ENCODE measurements at regions not wholly inside any gene's neighbourhood (a gene's known extent, or its start where the extent isn't known, plus 50 kb on each side); places are given as distances from the start of the nearest gene placed in this dataset.

DNA sequence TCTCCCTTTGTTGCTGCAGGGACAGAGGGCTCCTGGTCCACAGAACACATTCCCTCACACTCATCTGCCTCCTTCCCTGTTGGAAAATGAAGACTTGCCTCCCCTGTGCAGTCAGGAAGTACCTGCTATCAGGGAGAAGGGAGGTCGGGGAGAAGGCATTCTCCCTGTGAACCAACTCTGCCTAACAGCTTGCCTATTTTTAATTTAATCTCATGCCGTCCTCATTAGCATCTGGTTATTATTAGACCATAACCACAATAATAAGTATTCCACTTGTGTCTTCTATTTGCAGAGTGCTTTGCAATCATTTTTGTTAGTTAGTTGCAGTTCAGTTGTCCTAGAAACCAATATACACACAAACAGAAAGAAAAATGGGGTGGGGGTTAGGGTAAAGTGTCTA lies 232.6 kb upstream of the SKOR2 start:
- DNase-seq (ENCODE audit: low read depth in 2 of 2): no peak

DNA sequence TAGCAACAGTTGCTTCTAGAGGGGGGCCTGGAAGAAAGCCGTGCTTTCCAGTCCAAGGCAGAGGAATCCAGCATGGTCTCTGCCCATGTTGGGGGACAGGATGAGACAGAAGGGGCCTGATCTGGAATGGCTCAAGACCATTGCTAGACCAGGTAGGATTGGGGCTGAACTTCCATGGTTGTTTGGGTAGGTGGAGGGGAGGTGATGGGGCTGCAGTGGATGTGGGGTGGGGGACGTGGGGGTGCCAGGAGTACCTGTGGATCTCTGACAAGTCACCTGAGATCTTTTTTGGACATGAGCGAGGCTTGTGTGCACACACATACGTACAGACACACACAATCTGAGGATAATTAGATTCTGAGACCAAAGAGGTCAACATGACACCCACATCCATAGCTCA lies 228.7 kb upstream of the SKOR2 start:
- DNase-seq (ENCODE audit: low read depth in 2 of 2): no peak

DNA sequence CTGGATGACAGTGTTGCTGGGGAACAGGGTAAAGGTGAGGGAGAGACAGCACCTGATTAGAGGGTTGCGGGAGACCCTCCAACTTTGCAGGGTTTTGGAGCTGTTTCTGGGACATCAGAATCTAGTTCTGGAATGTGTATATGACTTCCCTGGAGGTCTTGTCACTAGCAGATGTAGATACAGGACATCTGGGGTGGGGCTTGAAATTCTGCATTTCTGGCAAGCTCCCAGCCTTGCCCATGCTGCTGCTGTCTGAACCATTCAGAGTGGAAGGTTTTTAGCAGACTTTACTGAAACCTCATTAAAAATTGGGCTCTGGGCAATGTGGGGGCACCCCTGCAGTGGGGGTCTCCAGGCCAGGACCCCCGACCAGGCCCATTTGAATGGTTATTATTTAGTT lies 220.3 kb upstream of the SKOR2 start:
- no peak for DNase-seq (ENCODE audit: low read depth in 2 of 2)

DNA sequence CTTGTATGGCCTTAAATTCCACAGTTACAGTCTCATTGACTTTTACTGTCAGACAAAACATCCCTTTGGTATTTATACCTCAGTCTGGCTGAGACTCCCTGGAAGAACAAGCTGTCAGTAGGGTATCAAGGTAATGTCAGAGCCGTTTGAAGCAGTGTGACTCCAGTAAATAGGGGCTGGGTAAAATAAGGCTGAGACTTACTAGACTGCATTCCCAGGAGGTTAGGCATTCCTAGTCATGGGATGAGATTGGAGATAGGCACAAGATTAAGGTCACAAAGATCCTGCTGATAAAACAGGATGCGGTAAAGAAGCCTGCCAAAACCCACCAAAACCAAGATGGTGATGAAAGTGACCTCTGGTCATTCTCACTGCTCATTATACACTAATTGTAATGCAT lies 219.5 kb upstream of the SKOR2 start:
- no peak for DNase-seq (ENCODE audit: low read depth in 2 of 2)

DNA sequence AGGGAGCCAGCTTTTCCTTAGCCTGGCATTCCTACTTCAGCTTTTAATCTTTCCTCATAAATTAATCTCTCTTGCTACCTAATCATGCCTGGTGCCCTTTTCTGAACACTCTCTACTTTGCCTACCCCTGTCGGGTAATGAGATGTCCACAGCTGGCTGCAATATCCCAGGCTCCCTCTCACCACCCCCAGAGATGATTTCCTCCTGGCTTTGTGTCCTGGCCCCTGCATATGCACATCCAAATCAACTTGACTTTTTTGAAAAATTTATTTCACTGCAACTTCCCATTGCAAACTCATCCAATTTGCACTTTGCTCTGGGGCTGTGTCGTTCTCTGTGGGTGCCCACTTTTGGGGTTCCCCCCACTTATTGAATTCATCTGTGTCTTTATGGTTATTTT lies 218.1 kb upstream of the SKOR2 start:
- no peak for DNase-seq (ENCODE audit: low read depth in 2 of 2)

DNA sequence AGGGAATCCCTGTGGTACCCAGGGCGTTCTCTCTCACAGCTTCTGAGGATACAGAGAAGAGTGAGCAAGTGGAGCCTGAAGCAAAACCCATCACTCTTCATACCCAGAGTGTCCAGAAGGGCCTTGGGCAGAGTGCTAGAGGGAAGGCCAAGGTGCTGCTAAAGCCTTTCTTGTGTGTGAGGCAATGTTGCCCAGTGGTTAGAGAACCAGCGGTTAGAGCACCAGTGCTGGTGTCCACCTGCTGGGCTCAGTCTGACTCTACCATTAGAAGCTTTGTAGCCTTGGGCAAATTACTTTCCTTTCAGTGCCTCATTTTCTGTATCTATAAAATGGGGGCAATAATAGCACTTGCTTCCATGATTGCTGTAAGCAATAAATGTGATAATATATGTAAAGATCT lies 210.5 kb upstream of the SKOR2 start:
- DNase-seq (ENCODE audit: low read depth in 2 of 2): no peak

DNA sequence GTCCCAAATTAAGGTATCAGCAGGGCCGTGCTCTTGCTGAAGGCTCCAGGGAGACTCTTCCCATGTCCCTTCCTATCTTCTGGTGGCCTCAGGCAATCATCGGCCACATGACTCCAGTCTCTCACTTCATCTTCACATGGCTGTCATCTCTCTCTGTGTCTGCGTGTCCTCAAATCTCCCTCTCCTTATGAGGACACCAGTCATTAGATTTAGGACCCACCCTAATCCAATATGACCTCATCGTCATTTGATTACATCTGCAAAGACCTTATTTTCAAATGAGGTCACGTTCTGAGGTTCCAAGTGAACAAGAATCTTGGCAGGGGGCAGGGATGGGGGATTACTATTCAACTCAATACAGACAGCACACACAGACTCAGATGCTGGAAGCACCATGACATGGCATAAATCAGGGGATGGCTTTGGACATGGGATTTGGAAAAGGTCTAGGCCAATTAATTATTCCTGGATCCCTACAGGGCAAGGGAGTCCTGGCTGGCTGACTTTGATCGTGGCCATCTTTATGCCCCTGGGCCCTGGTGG lies 210.0 kb upstream of the SKOR2 start:
- DNase-seq (ENCODE audit: low read depth in 2 of 2): no peak

DNA sequence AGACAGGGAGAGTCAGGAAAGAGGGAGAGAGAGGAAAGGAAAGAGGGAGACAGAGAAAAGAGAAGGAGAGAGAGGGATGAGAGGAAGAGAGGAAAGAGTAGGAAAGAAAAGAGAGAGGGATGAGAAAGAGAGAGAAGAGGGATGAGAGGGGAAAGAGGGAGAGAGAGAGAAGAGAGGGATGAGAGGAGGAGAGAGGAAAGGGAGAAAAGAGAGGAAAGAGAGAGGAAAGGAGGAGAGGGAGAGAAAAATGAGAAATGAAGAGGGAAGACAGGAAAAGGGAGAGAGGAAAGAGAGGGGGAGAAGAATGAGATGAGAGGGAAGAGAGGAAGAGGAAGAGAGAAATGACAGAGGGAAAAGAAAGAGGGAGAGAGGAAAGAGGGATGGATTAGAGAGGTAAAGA lies 207.0 kb upstream of the SKOR2 start:
- no peak for DNase-seq (ENCODE audit: low read depth in 2 of 2)

DNA sequence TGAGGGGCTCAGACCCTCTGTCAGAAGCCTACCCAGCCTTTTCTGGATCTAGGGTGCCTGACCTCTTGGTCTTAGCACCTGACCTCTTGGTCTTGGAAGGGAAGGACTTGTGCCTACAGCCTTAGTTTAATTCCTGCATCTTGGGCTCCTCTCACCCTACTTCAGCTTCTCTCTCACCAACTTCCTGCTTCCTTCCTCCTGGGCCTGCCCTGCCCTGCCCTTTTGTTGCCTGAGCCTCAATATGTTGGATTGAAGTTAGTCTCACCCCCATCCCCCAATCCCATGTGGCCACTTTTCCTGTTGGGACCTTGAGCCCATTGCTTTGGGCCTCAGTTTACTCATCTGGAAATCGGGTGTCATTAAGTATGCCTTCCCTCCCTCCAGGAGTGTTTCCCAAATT lies 206.2 kb upstream of the SKOR2 start:
- DNase-seq (ENCODE audit: low read depth in 2 of 2): no peak

DNA sequence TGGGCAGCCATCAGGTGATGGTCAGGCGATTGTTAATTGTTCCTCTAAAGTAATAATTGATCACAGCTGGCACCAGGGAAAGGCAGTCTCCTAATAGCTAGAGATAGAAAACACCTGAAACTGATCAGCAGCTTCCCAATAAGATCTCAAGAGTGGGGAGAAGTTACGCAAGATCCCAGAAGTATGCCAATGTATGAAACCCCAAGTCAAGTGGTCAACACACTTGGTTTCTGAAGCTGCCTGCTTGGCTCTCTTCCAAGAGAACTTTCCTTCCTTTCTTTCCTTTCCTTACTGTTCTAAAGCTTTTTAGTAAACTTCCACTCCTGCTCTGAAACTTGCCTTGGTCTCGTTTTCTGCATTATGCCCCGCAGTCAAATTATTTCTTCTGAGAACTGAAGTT lies 201.6 kb upstream of the SKOR2 start:
- DNase-seq (ENCODE audit: low read depth in 2 of 2): no peak

DNA sequence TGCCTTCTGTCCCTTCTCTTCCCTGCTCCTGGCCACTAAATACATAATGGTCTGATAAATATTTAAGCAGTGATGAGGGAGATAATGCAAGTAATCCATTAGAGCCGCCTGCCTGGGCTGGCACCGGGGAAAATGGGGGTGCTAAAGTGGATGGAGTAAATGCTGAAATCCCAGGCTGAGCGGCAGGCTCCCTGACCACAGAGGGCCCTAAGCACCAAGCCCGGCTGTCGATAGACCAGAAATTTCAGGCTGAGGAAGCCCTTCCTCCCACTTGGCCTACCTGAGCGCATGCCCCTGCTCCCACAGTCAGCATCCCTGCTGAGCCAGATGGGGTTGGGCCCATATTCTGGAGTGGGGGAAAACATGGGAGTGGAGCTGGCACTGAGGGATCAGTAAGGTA lies 197.5 kb upstream of the SKOR2 start:
- no peak for DNase-seq (ENCODE audit: low read depth in 2 of 2)

DNA sequence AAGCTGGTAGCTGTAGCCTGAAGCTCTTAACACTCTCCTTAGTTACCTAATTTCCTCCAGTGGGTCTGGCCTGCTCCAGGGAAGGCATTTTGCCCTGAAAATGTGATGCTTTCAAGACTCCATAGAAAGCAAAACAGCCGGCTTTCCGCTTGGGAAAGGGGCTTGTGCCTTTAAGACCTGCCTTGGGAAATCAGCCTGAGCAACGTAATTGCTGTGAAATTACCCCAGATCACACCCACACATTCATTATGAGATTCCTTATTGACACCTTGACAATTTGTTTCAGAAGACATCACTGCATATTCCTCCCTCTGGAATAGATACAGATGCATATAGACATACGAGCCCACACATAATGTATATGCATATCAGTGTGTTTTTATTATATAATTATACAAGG lies 190.5 kb upstream of the SKOR2 start:
- no peak for DNase-seq (ENCODE audit: low read depth in 2 of 2)

DNA sequence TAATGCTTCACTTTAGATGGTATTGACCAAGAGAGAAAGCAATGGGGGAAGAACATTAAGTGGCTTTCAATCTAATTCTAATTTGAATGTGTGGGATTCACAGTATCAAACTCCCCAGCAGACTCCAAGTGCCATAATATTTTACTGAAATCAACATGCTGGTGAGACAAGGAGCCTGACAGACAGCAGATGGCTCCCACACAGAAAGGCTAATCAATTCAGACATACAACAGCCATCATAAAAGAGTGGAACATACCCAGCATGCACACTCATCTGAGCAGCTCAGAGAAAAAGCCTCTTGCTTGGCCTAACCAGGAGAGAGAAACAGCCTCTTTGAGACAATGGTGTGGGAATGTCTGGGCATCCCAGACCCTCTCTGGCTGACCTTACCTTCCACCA lies 186.5 kb upstream of the SKOR2 start:
- no peak for DNase-seq (ENCODE audit: low read depth in 2 of 2)

DNA sequence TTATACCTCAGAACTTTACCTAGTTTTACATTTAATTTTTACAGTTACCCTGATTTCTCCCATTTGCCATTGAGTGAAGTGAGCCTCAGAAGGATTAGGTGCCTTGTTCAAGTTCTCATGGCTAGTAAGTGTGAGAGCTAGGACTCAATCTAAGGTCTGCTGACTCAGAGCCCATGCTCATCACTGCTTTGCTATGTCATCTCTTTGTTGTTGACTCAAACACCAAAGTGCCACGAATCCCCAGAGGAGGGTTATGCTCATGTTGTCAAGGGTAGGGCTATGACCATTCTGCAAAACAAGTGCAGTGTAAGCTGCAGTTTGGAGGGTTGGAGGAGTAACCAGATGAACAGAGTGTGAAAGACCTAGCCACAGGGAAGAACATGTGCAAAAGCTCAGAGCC lies 185.4 kb upstream of the SKOR2 start:
- no peak for DNase-seq (ENCODE audit: low read depth in 2 of 2)

DNA sequence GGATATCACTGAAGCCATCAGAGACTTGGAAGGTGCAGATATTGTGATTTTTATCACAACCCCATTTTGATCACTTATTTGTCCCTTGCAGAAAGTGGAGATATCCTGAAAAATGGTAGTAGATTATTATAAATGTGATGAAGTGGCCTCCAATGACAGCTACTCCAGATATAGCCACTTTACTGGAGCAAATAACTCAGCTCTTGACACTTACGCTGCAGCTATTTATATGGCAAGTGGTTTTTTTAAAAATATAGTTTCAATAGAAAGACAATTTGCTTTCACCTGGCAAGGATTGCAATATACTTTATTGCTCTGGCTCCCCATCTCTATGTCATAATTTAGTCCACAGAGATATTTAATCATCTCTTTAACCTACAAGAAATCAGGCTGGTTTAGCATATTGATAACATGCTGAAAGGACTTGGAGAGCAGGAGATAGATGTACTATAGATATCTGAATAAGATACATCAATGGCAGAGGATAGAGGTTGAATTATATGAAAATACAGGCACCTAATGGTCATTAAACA lies 182.8 kb upstream of the SKOR2 start:
- DNase-seq (ENCODE audit: low read depth in 2 of 2): no peak

DNA sequence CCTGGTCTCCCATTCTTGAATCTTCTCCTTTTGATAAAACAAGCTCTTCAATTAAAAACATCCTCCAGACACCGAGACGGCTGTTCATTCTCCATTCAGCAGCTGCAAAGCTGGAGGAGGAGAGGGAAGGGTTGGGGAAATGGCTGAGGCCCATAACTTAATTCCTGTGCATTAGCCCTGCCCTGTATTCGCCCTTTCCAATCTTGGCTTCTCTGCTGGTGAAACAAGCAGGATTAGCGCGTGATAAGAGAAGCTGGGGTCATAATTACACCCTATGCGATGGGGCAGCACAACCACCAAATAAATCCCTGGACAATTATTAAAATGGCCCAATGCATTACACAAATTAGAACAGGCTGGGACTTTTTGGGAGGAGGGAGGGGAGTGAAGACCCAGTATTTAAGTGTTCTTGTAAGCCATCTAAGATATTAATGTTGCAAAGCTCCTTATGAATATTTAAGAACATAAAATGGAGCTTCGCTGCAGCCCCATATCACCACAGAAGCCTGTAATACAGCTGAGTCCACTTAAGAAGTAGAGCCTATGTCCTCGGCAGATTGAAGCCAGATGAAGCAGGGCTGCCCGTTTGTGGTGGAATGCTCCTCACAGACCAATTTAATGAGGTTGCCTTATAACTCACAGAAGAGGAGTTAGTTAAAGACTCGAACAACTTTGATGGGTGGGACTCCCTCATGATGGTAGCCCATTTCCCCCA lies 176.6 kb upstream of the SKOR2 start:
- DNase-seq (ENCODE audit: low read depth in 2 of 2): no peak

DNA sequence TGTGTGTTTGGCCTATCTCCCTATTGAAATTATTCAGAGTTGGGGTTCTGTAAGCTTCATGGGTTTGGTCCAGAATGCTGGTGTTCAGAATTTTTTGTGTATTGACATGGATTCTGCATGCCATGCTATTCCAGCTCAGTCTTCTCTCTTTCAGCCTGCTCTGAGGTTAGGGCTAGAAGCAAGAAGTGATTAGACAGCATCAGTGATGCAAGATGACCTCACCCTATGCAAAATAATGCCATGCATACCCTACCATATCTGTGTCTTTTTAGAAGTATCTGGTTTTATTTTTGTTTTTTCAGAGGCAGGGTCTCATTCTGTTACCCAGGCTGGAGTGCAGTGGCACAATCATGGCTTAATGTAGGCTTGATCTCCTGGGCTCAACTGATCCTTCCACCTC lies 175.6 kb upstream of the SKOR2 start:
- DNase-seq (ENCODE audit: low read depth in 2 of 2): no peak

DNA sequence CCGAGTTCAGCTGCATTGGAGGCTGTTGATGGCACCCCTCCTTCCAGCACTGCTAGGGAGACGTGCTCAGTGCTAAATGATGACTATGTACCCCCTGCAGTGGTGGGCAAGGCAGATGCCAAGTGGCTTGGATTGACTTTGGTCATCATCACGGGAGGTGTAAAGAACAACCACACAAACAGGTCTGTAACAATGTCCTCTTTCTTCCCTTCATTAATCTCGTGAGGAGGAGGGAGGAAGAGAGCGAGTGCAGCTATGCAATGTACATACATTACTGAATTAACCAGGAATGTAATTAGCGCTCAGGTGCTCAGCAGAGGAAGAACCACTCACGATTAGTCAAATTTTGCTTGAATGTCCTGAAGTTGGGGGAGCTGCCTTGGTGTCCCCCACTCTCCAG lies 173.9 kb upstream of the SKOR2 start:
- DNase-seq (ENCODE audit: low read depth in 2 of 2): no peak

DNA sequence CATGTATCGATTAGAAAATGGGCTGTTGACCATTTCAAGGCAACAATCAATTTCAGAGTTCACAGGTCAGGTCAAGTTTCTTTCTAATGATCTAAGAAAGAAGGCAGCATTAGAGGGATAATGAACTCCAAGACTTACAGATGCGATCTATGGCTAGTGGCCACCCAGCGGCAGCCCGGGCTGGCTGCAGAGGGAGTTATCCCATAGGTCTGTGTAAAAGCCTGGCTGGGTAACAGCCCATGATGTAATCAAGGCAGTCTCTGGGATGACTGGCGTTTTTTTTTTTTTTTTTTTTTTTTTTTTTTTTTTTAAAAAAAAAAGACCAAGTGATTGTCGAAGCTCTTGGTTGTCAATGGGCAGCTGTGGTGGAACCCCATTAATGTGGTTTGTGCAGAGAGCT lies 171.1 kb upstream of the SKOR2 start:
- no peak for DNase-seq (ENCODE audit: low read depth in 2 of 2)

DNA sequence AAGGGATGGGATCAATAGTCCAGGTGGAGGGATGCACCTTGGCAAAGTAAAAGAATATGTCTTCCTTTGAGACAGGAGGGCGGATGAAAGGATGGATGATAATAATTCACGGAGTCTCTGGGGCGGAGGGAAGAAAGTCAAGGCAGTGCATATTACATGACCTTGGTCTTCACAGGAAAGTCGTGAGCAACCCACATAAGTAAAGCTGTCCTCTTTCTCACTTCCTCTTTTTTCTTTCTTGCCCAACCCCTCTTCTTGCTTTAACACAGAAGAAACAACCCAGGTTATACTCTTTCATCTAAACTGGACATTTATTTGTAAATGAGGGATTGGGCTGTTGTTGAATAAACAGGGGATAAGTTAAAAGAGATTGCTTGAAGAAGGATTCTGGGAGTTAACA lies 168.7 kb upstream of the SKOR2 start:
- no peak for DNase-seq (ENCODE audit: low read depth in 2 of 2)

DNA sequence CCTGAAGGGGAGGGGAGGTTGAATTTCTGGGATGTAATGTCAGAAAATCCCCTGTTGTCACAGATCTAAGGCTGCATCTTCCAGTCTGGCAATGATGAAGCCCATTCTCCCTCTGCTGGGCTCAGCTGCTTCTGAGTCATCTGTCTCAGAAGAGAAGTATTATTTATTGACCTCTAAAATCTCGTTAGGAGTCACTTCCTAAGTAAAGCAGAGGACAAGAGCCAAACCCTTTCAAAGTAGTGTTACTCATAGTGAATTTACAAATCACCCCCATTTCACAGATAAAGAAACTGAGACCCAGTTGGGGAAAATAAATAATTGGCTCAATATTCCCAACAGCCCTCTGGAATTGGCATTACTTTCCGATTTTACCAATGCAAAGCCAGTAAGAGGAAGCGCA lies 167.3 kb upstream of the SKOR2 start:
- no peak for DNase-seq (ENCODE audit: low read depth in 2 of 2)

DNA sequence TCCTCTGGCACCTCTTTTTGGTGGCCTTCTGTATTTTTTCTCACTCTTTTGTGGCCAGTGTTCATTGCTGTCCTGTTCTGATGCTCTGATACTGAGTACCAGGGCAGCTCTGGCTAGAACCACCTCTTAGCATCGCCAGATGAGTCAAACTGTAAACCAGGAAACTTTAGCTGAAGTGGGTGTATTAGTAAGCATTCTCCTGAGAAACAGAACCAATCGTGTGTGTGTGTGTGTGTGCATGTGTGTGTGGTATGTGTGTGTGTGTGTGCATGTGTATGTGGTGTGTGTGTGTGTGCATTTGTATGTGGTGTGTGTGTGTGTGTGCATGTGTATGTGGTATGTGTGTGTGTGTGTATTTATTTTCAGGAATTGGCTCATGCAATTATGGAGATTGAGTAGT lies 166.3 kb upstream of the SKOR2 start:
- DNase-seq (ENCODE audit: low read depth in 2 of 2): no peak

DNA sequence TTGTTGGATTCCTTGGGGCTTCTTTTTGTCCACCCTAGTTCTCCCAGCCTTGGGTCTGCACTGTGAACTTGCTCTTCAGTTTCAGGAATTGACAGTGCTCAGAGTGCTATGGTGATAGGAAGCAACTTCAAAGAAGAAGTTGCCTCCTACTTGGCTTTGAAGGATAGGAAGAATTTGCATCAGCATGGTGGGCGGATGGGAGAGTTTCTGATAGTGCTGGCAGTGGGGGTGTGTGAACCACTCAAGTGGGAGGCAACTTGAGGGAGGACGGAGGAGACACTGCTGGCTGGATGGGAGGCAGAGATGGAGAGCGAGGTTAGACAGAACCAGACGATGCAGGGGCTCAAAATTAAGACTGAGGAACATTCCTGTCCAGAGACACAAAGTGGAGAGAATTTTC lies 164.4 kb upstream of the SKOR2 start:
- DNase-seq (ENCODE audit: low read depth in 2 of 2): no peak

DNA sequence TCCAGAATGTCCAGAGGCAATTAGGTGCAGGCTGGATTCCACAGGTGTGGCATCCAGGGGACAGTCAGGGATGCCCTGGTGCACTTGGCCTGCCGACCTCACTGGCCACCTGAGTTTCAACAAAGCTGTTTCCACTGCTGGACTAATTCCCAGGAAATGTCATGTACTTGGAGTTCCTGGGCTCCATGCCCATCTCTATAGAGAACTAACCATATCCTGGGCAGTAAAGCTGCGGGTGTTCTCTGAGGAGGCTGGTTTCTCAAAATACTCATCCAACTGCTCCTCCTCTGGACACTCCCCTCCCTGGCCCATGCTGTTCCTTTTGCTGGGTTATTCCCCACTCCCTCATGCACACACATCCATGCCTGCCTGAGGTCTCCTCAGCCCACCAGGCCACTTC lies 161.9 kb upstream of the SKOR2 start:
- no peak for DNase-seq (ENCODE audit: low read depth in 2 of 2)
